ENCODE measurements at regions not wholly inside any gene's neighbourhood (a gene's known extent, or its start where the extent isn't known, plus 50 kb on each side); places are given as distances from the start of the nearest gene placed in this dataset.

DNA sequence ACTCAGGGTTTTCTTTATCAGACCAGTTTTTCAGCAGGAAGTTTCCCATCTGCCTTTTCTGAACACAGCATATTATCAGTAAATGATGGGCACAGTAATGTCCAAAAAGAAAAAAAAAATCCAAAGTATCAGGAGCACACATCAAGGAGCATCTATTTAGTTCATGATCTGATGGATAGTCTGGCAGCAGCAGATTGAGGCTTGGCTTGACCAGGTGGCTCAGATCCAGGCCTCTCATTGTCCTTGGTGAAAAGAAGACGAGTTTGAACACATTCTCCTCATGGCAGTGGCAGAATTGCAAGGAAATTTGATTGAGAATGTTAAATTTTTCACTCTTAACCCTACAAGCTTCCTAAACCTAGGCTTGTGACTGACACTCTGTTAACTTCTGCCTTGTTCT lies 192.9 kb downstream of the OXSM start:
- no peak overlapping the region for H3K4me2 ChIP-seq (ENCODE audit: insufficient read depth, low read length)
- dilution Hi-C loops (cut with MboI; ENCODE audit: extremely low pct_ligation_motif_present, low sequenced_read_pairs): no loop called here
- H2AFZ ChIP-seq (ENCODE audit: low read depth, low read length): no peak overlapping the region
- no peaks in the 10 kb centered on the region for H3K4me1 ChIP-seq (ENCODE audit: control insufficient read depth, extremely low read depth, insufficient read depth, low read length)
- H3K36me3 ChIP-seq (ENCODE audit: control insufficient read depth in 2 of 2, extremely low read depth in 1 of 2, insufficient read depth in 2 of 2, low read length in 2 of 2): no peaks in the 10 kb centered on the region
- intact Hi-C loops (cut with micrococcal nuclease): no loop called here
- H4K20me1 ChIP-seq (replicated peaks; ENCODE audit: control insufficient read depth, extremely low read depth, insufficient read depth, low read length): no peaks in the 10 kb centered on the region
- ChIA-PET POLR2A (no interaction called here), CTCF (interaction anchor here (1.5 kb wide), 1 partner anchor 12 kb away, joined by 3 read pairs; no protein-coding TSS in a partner anchor)
- H3K27ac ChIP-seq (ENCODE audit: insufficient read depth, low read depth, low read length): no peak overlapping the region
- H3K27me3 ChIP-seq (ENCODE audit: control insufficient read depth in 2 of 2, insufficient read depth in 2 of 2, low read length in 2 of 2): no peaks in the 10 kb centered on the region
- FAIRE-seq (no peak), DNase-seq (ENCODE audit: low read depth, low spot score) (no peak)
- no peak for TF ChIP-seq JUN (IDR thresholded peaks at IDR 0.05; ENCODE audit: borderline replicate concordance, insufficient read depth, insufficient read length, low read depth)
- no peak for TF ChIP-seq FOS (IDR thresholded peaks at IDR 0.05; ENCODE audit: borderline replicate concordance, insufficient read depth, low read length)
- no peak for TF ChIP-seq GATA2 (IDR thresholded peaks at IDR 0.05; ENCODE audit: insufficient read depth, insufficient read length, low read depth, low read length)
- no peak for TF ChIP-seq EZH2 (IDR thresholded peaks at IDR 0.05; ENCODE audit: borderline replicate concordance, low read depth, low read length, severe bottlenecking)
- TF ChIP-seq, protein P1, sequence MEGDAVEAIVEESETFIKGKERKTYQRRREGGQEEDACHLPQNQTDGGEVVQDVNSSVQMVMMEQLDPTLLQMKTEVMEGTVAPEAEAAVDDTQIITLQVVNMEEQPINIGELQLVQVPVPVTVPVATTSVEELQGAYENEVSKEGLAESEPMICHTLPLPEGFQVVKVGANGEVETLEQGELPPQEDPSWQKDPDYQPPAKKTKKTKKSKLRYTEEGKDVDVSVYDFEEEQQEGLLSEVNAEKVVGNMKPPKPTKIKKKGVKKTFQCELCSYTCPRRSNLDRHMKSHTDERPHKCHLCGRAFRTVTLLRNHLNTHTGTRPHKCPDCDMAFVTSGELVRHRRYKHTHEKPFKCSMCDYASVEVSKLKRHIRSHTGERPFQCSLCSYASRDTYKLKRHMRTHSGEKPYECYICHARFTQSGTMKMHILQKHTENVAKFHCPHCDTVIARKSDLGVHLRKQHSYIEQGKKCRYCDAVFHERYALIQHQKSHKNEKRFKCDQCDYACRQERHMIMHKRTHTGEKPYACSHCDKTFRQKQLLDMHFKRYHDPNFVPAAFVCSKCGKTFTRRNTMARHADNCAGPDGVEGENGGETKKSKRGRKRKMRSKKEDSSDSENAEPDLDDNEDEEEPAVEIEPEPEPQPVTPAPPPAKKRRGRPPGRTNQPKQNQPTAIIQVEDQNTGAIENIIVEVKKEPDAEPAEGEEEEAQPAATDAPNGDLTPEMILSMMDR (IDR thresholded peaks at IDR 0.05; ENCODE audit: extremely low read depth in 1 of 2, insufficient read depth in 1 of 2, low read depth in 1 of 2, low read length in 2 of 2): no peak
- TF ChIP-seq POLR2A (IDR thresholded peaks at IDR 0.05; ENCODE audit: low read depth, low read length): no peak
- no peak for TF ChIP-seq POLR2AphosphoS5 (IDR thresholded peaks at IDR 0.05; ENCODE audit: insufficient read depth, low read depth, low read length)
- TF ChIP-seq MYC (IDR thresholded peaks at IDR 0.05; ENCODE audit: low read depth, low read length): no peak
- TF ChIP-seq MAX (IDR thresholded peaks at IDR 0.05; ENCODE audit: insufficient read depth, insufficient read length): no peak
- H3K9ac ChIP-seq (replicated peaks; ENCODE audit: extremely low read depth, insufficient read depth, low read length): no peak overlapping the region
- H3K4me3 ChIP-seq (replicated peaks in 1 of 3; ENCODE audit: insufficient read depth in 1 of 3, low read depth in 1 of 3, low read length in 3 of 3): no peak overlapping the region
- no peaks in the 10 kb centered on the region for H3K9me1 ChIP-seq (replicated peaks; ENCODE audit: control insufficient read depth, extremely low read depth, insufficient read depth, low read length)
- peaks cover 2% of the 10 kb centered on the region for H3K9me3 ChIP-seq (replicated peaks; ENCODE audit: control insufficient read depth, insufficient read depth, low read length)
- no TSS peak for BruUV-seq (replicated peaks)
- no peaks in the 10 kb centered on the region for H3K79me2 ChIP-seq (ENCODE audit: control insufficient read depth, insufficient read depth, low read length)

All from endothelial cell of umbilical vein (primary cell).